PC-9 (cell line): ENCODE measurements at regions not wholly inside any gene's neighbourhood (a gene's known extent, or its start where the extent isn't known, plus 50 kb on each side); places are given as distances from the start of the nearest gene placed in this dataset.

Experiments used
- BruUV-seq: library from RNA; stranded (reverse); fragments of 400-500 nt; replicated peaks from 2 replicates; lab custom pipeline; 2021; lab: Mats Ljungman, UMichigan
- CTCF ChIA-PET: fragments of 300-600 bp; sonication (Branson Sonifier 250); formaldehyde crosslinking; loops from one replicate; lab custom pipeline; 2022; ENCODE audit warnings: antibody characterized with exemption; lab: Charles Lee
- POLR2A ChIA-PET: fragments of 300-600 bp; sonication (Branson Sonifier 250); formaldehyde crosslinking; loops from one replicate; lab custom pipeline; 2022; ENCODE audit warnings: antibody characterized with exemption; ENCODE audit not compliant: unreplicated experiment; lab: Charles Lee
- DNase-seq, 2 experiments: peaks; one replicate each; pipeline versions ENCODE4 v3.0.0 to v3.0.0-alpha.2; 2015 to 2022; ENCODE audit warnings: mixed read lengths in 1 of 2
- H2AFZ ChIP-seq: fragments of 200-600 bp; sonication (generic); 2 replicates; pipeline ENCODE4 v1.8.1; 2017; ENCODE audit warnings: antibody characterized with exemption
- H3F3A ChIP-seq: fragments of 200-600 bp; sonication (generic); 2 replicates; pipeline ENCODE4 v1.8.1; 2017; ENCODE audit warnings: antibody characterized with exemption, mild to moderate bottlenecking, low read depth; ENCODE audit not compliant: insufficient read depth
- H3K27ac ChIP-seq: fragments of 200-600 bp; sonication (generic); 2 replicates; pipeline ENCODE4 v1.6.1; 2016; ENCODE audit warnings: mixed run types
- H3K27me3 ChIP-seq: fragments of 200-600 bp; sonication (generic); 2 replicates; pipeline ENCODE4 v1.6.1; 2016; ENCODE audit warnings: low read depth, mixed run types; ENCODE audit not compliant: insufficient read depth
- H3K36me3 ChIP-seq: fragments of 200-600 bp; sonication (generic); 2 replicates; pipeline ENCODE4 v1.6.1; 2016; ENCODE audit warnings: low read depth, mixed run types
- H3K4me1 ChIP-seq: fragments of 200-600 bp; sonication (generic); replicated peaks from 2 replicates; pipeline ENCODE4 v1.6.1; 2016; ENCODE audit warnings: mixed run types; ENCODE audit not compliant: insufficient read depth
- H3K4me2 ChIP-seq: fragments of 200-600 bp; sonication (generic); 2 replicates; pipeline ENCODE4 v1.6.1; 2017; ENCODE audit warnings: mixed run types
- H3K4me3 ChIP-seq: fragments of 200-600 bp; sonication (generic); 2 replicates; pipeline ENCODE4 v1.6.1; 2016; ENCODE audit warnings: mixed run types
- H3K79me2 ChIP-seq: fragments of 200-600 bp; sonication (generic); 2 replicates; pipeline ENCODE4 v1.6.1; 2017; ENCODE audit warnings: low read depth, mixed run types
- H3K9me2 ChIP-seq: fragments of 200-600 bp; sonication (generic); 2 replicates; pipeline ENCODE4 v1.8.1; 2017; ENCODE audit warnings: mild to moderate bottlenecking; ENCODE audit not compliant: insufficient read depth
- H3K9me3 ChIP-seq: fragments of 200-600 bp; sonication (generic); 2 replicates; pipeline ENCODE4 v1.8.1; 2016; ENCODE audit warnings: low read depth; ENCODE audit not compliant: insufficient read depth
- H4K20me1 ChIP-seq: fragments of 200-600 bp; sonication (generic); 2 replicates; pipeline ENCODE4 v1.8.1; 2017; ENCODE audit not compliant: insufficient read depth
- EZH2 ChIP-seq: fragments of 200-600 bp; sonication (generic); IDR thresholded peaks from 2 replicates; pipeline ENCODE4 v1.8.0; 2017; ENCODE audit warnings: antibody characterized with exemption, low read depth
- intact Hi-C: fragments of 100-400 bp; cut with micrococcal nuclease; formaldehyde crosslinking; loops from one replicate; pipeline ENCODE4 v1.10.0; 2022; ENCODE audit not compliant: unreplicated experiment
- TF ChIP-seq, protein P1 (sequence below): fragments of 200-600 bp; sonication (generic); conservative IDR thresholded peaks from 2 replicates; pipeline ENCODE4 v1.6.1; 2017; ENCODE audit warnings: mixed run types, antibody characterized with exemption, mild to moderate bottlenecking, moderate library complexity

DNA sequence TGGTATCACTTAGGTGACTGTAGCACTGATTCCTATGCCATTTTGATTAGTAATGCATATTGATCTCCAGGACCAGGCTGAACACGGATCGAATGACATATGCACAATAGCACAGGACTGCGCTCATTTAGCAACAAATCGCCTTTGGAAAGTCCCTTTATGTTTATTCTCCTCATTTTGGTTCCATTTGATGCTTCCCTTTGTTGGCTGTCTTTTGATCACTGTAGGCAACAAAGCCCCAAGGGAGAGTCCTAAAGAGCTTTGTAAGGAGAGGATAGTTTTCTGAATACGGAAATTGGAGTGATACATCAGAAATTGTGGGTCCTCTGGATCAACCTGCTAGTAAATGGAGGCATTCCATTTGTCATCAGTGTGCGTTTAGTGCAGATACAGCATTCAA lies 1111.4 kb downstream of the SORCS1 start:
- TF ChIP-seq, protein P1, sequence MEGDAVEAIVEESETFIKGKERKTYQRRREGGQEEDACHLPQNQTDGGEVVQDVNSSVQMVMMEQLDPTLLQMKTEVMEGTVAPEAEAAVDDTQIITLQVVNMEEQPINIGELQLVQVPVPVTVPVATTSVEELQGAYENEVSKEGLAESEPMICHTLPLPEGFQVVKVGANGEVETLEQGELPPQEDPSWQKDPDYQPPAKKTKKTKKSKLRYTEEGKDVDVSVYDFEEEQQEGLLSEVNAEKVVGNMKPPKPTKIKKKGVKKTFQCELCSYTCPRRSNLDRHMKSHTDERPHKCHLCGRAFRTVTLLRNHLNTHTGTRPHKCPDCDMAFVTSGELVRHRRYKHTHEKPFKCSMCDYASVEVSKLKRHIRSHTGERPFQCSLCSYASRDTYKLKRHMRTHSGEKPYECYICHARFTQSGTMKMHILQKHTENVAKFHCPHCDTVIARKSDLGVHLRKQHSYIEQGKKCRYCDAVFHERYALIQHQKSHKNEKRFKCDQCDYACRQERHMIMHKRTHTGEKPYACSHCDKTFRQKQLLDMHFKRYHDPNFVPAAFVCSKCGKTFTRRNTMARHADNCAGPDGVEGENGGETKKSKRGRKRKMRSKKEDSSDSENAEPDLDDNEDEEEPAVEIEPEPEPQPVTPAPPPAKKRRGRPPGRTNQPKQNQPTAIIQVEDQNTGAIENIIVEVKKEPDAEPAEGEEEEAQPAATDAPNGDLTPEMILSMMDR: no peak
- TF ChIP-seq EZH2: no peak
- intact Hi-C loops: no loop called here
- Histone ChIP-seq H3K4me3 (no peak overlapping the region), H2AFZ (no peak overlapping the region), H3K9me2 (no peaks in the 10 kb centered on the region), H3K9me3 (no peaks in the 10 kb centered on the region), H3K4me2 (no peak overlapping the region), H3F3A (no peaks in the 10 kb centered on the region), H3K36me3 (no peaks in the 10 kb centered on the region), H3K4me1 (no peaks in the 10 kb centered on the region), H3K27ac (no peak overlapping the region), H3K79me2 (no peaks in the 10 kb centered on the region), H3K27me3 (no peaks in the 10 kb centered on the region), H4K20me1 (no peaks in the 10 kb centered on the region)
- BruUV-seq: no TSS peak
- no peak for DNase-seq
- CTCF ChIA-PET: interaction anchor here (0.6 kb wide), 1 partner anchor 341 kb away, joined by 3 read pairs; no protein-coding TSS in a partner anchor
- POLR2A ChIA-PET: no interaction called here

DNA sequence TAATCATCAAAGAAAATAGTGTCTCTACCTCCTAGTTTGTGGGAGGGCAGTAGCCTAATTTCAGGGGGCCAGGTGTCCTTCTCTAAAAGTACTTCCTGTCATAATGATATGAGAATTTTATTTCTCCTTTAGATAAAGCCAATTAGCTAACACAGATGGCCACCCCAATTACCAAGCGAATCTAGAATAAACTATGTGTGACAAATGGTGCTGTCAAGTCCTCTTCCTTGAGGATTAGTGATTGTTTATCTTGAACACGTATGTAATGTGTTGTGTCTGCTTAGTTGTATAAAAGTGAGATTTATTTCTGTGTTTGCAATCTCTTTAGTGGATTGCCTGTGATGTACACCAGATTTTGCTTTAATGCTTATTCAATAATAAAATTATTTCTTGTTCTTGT lies 1120.0 kb downstream of the SORCS1 start:
- Histone ChIP-seq H3K36me3 (no peaks in the 10 kb centered on the region), H3K4me2 (no peak overlapping the region), H3K79me2 (no peaks in the 10 kb centered on the region), H3K27me3 (no peaks in the 10 kb centered on the region), H3K9me3 (no peaks in the 10 kb centered on the region), H3K27ac (no peak overlapping the region), H4K20me1 (no peaks in the 10 kb centered on the region), H3F3A (no peaks in the 10 kb centered on the region), H3K4me1 (no peaks in the 10 kb centered on the region), H3K4me3 (no peak overlapping the region), H2AFZ (no peak overlapping the region), H3K9me2 (no peaks in the 10 kb centered on the region)
- no TSS peak for BruUV-seq
- no peak for DNase-seq
- intact Hi-C loops: no loop called here
- TF ChIP-seq EZH2: no peak
- ChIA-PET CTCF (no interaction called here), POLR2A (no interaction called here)

DNA sequence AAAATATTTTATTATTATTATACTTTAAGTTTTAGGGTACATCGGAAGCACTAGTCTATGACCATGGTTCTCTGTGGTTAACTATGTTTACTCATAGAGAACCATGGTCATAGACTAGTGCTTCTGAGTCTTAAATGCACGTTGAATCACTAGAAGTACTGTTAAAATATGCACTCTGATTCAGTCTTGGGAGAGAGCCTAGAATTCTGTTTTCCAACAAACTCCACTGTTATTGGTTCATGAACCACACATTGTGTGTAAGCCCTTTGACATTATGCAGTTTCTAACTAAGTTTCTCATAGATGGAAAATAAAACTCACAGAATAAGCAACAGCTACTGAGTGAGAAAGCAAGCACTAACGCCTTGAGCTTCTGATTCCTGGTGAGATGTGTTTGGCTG lies 1120.6 kb downstream of the SORCS1 start:
- Histone ChIP-seq H3K27ac (no peak overlapping the region), H3K79me2 (no peaks in the 10 kb centered on the region), H3K9me3 (no peaks in the 10 kb centered on the region), H3K27me3 (no peaks in the 10 kb centered on the region), H3K36me3 (no peaks in the 10 kb centered on the region), H3K9me2 (no peaks in the 10 kb centered on the region), H3K4me1 (no peaks in the 10 kb centered on the region), H3F3A (no peaks in the 10 kb centered on the region), H2AFZ (no peak overlapping the region), H4K20me1 (no peaks in the 10 kb centered on the region), H3K4me3 (no peak overlapping the region), H3K4me2 (no peak overlapping the region)
- DNase-seq: no peak
- ChIA-PET POLR2A (no interaction called here), CTCF (no interaction called here)
- no TSS peak for BruUV-seq
- TF ChIP-seq, protein P1: no peak
- no peak for TF ChIP-seq EZH2
- intact Hi-C loops: no loop called here

DNA sequence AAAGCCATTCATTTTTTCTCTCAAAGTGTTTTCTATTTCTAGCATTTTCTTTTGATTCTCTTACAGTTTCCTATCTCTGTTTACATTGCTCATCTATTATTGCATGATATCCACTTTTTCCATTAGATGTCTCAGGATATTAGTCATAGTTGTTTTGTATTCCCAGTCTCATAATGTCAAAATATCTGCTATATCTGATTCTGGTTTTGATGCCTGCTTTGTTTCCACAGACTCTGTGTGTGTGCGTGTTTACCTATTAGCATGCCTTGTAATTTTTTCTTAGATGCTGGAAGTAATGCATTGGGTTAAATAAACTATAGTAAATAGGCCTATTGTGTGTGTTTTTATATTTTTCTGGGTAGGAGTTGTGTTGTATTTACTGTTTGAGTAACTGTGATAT lies 1126.3 kb downstream of the SORCS1 start:
- CTCF ChIA-PET: no interaction called here
- no peaks in the 10 kb centered on the region for H3K36me3 ChIP-seq
- H3K9me3 ChIP-seq: no peaks in the 10 kb centered on the region
- no peaks in the 10 kb centered on the region for H3K9me2 ChIP-seq
- H3K4me1 ChIP-seq: no peaks in the 10 kb centered on the region
- DNase-seq: no peak
- H3K27ac ChIP-seq: no peak overlapping the region
- BruUV-seq: no TSS peak
- POLR2A ChIA-PET: no interaction called here
- intact Hi-C loops: no loop called here
- H2AFZ ChIP-seq: no peak overlapping the region
- no peaks in the 10 kb centered on the region for H3K27me3 ChIP-seq
- no peaks in the 10 kb centered on the region for H3F3A ChIP-seq
- H4K20me1 ChIP-seq: no peaks in the 10 kb centered on the region
- no peak overlapping the region for H3K4me3 ChIP-seq
- no peaks in the 10 kb centered on the region for H3K79me2 ChIP-seq
- no peak overlapping the region for H3K4me2 ChIP-seq
- TF ChIP-seq, protein P1: no peak
- no peak for TF ChIP-seq EZH2
